Tibial nerve (tissue), 4 donors: ENCODE measurements at regions not wholly inside any gene's neighbourhood (a gene's known extent, or its start where the extent isn't known, plus 50 kb on each side); places are given as distances from the start of the nearest gene placed in this dataset.

Experiments used
- DNase-seq, 2 donors: peaks; one replicate each; pipeline ENCODE4 v3.0.0-alpha.2; 2019; ENCODE audit warnings: low spot score in 2 of 2
- H3K27ac ChIP-seq, 4 donors: fragments of 200-600 bp; sonication (generic) in 3 of 4; one replicate each; pipeline ENCODE4 v1.5.1; 2017 to 2019; ENCODE audit warnings: mild to moderate bottlenecking in 1 of 4
- H3K27me3 ChIP-seq, 2 donors: fragments of 200-600 bp; sonication (generic) in 1 of 2; one replicate each; pipeline versions ENCODE4 v1.5.1 to v1.6.0; 2017 to 2019
- H3K36me3 ChIP-seq, 3 donors: fragments of 200-600 bp; sonication (generic); one replicate each; pipeline ENCODE4 v1.5.1; 2018 to 2019
- H3K4me1 ChIP-seq, 4 donors: fragments of 200-600 bp; sonication (generic) in 3 of 4; one replicate each; pipeline ENCODE4 v1.5.1; 2017 to 2019
- H3K4me3 ChIP-seq, 4 donors: fragments of 200-600 bp; sonication (generic) in 3 of 4; one replicate each; pipeline ENCODE4 v1.5.1; 2017 to 2019; ENCODE audit warnings: mild to moderate bottlenecking in 1 of 4, moderate library complexity in 1 of 4
- H3K9me3 ChIP-seq, 4 donors: fragments of 200-600 bp; sonication (generic) in 3 of 4; one replicate each; pipeline ENCODE4 v1.5.1; 2017 to 2019
- CTCF ChIP-seq, 5 experiments: fragments of 200-600 bp in 3 of 5; fragments of 450-650 bp in 2 of 5; sonication (generic) in 3 of 5; IDR thresholded peaks; one replicate each; pipeline ENCODE4 v1.5.1; 2016 to 2019; ENCODE audit warnings: antibody characterized with exemption in 5 of 5, mild to moderate bottlenecking in 3 of 5, moderate library complexity in 2 of 5
- EP300 ChIP-seq, 2 donors: sonication (generic); formaldehyde crosslinking; IDR thresholded peaks; one replicate each; pipeline ENCODE4 v1.6.1; 2017; ENCODE audit warnings: antibody characterized with exemption in 2 of 2, mild to moderate bottlenecking in 1 of 2
- POLR2A ChIP-seq, 2 donors: fragments of 450-650 bp; IDR thresholded peaks; one replicate each; pipeline ENCODE4 v1.6.1; 2017; ENCODE audit warnings: antibody characterized with exemption in 2 of 2, mild to moderate bottlenecking in 2 of 2, moderate library complexity in 2 of 2
- WGBS, 2 donors: methylation state at CpG; one replicate each; pipeline ENCODE4 v1.1.5; 2018; 5-methylcytosine and 5-hydroxymethylcytosine counted together

GRCh38 chr3:104977719-104978118 is 389.0 kb upstream of the ALCAM start:
- DNase-seq = no peak
- TF ChIP-seq EP300 (IDR thresholded peaks at IDR 0.05) (no peak), POLR2A (IDR thresholded peaks at IDR 0.05) (no peak), CTCF (IDR thresholded peaks at IDR 0.05) (no peak)
- 92 to 94% methylated on average over 3 of the region's 3 CpGs for WGBS, 2 donors
- Histone ChIP-seq H3K9me3 (peaks cover 0 to 11% (median 3%) of the 10 kb centered on the region in 4 donors), H3K27ac (no peak overlapping the region), H3K36me3 (no peaks in the 10 kb centered on the region), H3K4me1 (no peaks in the 10 kb centered on the region), H3K4me3 (no peak overlapping the region), H3K27me3 (no peaks in the 10 kb centered on the region)

GRCh38 chr3:104982130-104982529 is 384.6 kb upstream of the ALCAM start:
- no peak for DNase-seq
- 91 to 92% methylated on average over 1 of the region's 1 CpG for WGBS, 2 donors

GRCh38 chr3:104987859-104988258 is 378.9 kb upstream of the ALCAM start:
- H3K4me1 ChIP-seq = no peaks in the 10 kb centered on the region
- DNase-seq = no peak
- H3K9me3 ChIP-seq = no peaks in the 10 kb centered on the region
- TF ChIP-seq POLR2A (IDR thresholded peaks at IDR 0.05) (no peak), CTCF (IDR thresholded peaks at IDR 0.05) (no peak), EP300 (IDR thresholded peaks at IDR 0.05) (no peak)
- WGBS, 2 donors = 87 to 94% methylated on average over 2 of the region's 2 CpGs
- no peaks in the 10 kb centered on the region for H3K27me3 ChIP-seq
- no peaks in the 10 kb centered on the region for H3K36me3 ChIP-seq
- H3K4me3 ChIP-seq = no peak overlapping the region
- H3K27ac ChIP-seq = no peak overlapping the region

More at GRCh38 chr3:104982130-104982529, 384.6 kb upstream of the ALCAM start:
- TF ChIP-seq POLR2A (IDR thresholded peaks at IDR 0.05) (no peak), EP300 (IDR thresholded peaks at IDR 0.05) (no peak), CTCF (IDR thresholded peaks at IDR 0.05) (no peak)
- H3K36me3 ChIP-seq = no peaks in the 10 kb centered on the region
- H3K27me3 ChIP-seq = no peaks in the 10 kb centered on the region
- no peaks in the 10 kb centered on the region for H3K4me1 ChIP-seq
- no peak overlapping the region for H3K27ac ChIP-seq
- no peak overlapping the region for H3K4me3 ChIP-seq
- H3K9me3 ChIP-seq = no peaks in the 10 kb centered on the region

GRCh38 chr3:104988496-104988895 is 378.2 kb upstream of the ALCAM start:
- no peak overlapping the region for H3K27ac ChIP-seq
- 87 to 92% methylated on average over 3 of the region's 3 CpGs for WGBS, 2 donors
- H3K4me3 ChIP-seq = no peak overlapping the region
- no peaks in the 10 kb centered on the region for H3K4me1 ChIP-seq
- DNase-seq = no peak
- H3K36me3 ChIP-seq = no peaks in the 10 kb centered on the region
- H3K9me3 ChIP-seq = no peaks in the 10 kb centered on the region
- no peaks in the 10 kb centered on the region for H3K27me3 ChIP-seq
- no peak for TF ChIP-seq CTCF (IDR thresholded peaks at IDR 0.05)
- TF ChIP-seq EP300 (IDR thresholded peaks at IDR 0.05) = no peak
- TF ChIP-seq POLR2A (IDR thresholded peaks at IDR 0.05) = no peak

GRCh38 chr3:104989878-104990277 is 376.8 kb upstream of the ALCAM start:
- Histone ChIP-seq H3K4me1 (no peaks in the 10 kb centered on the region), H3K27ac (no peak overlapping the region), H3K4me3 (no peak overlapping the region), H3K27me3 (no peaks in the 10 kb centered on the region), H3K9me3 (no peaks in the 10 kb centered on the region), H3K36me3 (no peaks in the 10 kb centered on the region)
- 81 to 84% methylated on average over 1 of the region's 1 CpG for WGBS, 2 donors
- DNase-seq = no peak
- TF ChIP-seq POLR2A (IDR thresholded peaks at IDR 0.05) = no peak
- no peak for TF ChIP-seq CTCF (IDR thresholded peaks at IDR 0.05)
- TF ChIP-seq EP300 (IDR thresholded peaks at IDR 0.05) = no peak
